ENCODE measurements at regions not wholly inside any gene's neighbourhood (a gene's known extent, or its start where the extent isn't known, plus 50 kb on each side); places are given as distances from the start of the nearest gene placed in this dataset.
"Not testable (repeated sequence)": the region's sequence is repeated elsewhere in the genome, so short reads cannot be mapped to it uniquely, and the experiment has no call there.

- FAIRE-seq, result no peak
These were observed 230.5 kb downstream of the PMAIP1 start for GRCh38 chr18:60130284-60130683.

- no peak for FAIRE-seq
These were observed 223.2 kb downstream of the PMAIP1 start for GRCh38 chr18:60123031-60123430.

GRCh38 chr18:60122339-60122738, 222.5 kb downstream of the PMAIP1 start:
- FAIRE-seq, result no peak

- FAIRE-seq, result no peak
These were observed 220.5 kb downstream of the PMAIP1 start for GRCh38 chr18:60120231-60120750.

- no peak for FAIRE-seq
These were observed 217.5 kb downstream of the PMAIP1 start for GRCh38 chr18:60117321-60117720.

- no peak for FAIRE-seq
These were observed 213.6 kb downstream of the PMAIP1 start for GRCh38 chr18:60113396-60113795.

GRCh38 chr18:60112369-60112768, 212.6 kb downstream of the PMAIP1 start:
- no peak for FAIRE-seq

GRCh38 chr18:60111525-60111924, 211.7 kb downstream of the PMAIP1 start:
- no peak for FAIRE-seq

GRCh38 chr18:60110836-60111235, 211.0 kb downstream of the PMAIP1 start:
- no peak for FAIRE-seq

- no peak for FAIRE-seq
These were observed 201.0 kb downstream of the PMAIP1 start for GRCh38 chr18:60100778-60101177.

GRCh38 chr18:60099709-60100108, 199.9 kb downstream of the PMAIP1 start:
- FAIRE-seq, result no peak

- no peak for FAIRE-seq
These were observed 196.6 kb downstream of the PMAIP1 start for GRCh38 chr18:60096428-60096827.

GRCh38 chr18:60092073-60092472, 192.3 kb downstream of the PMAIP1 start:
- no peak for FAIRE-seq

- no peak for FAIRE-seq
These were observed 190.4 kb downstream of the PMAIP1 start for GRCh38 chr18:60090170-60090569.

GRCh38 chr18:60082790-60083189, 183.0 kb downstream of the PMAIP1 start:
- no peak for FAIRE-seq

GRCh38 chr18:60082282-60082681, 182.5 kb downstream of the PMAIP1 start:
- FAIRE-seq, result no peak

GRCh38 chr18:60075477-60075876, 175.7 kb downstream of the PMAIP1 start:
- no peak for FAIRE-seq

GRCh38 chr18:60070631-60071030, 170.8 kb downstream of the PMAIP1 start:
- no peak for FAIRE-seq

- FAIRE-seq, result no peak
These were observed 169.3 kb downstream of the PMAIP1 start for GRCh38 chr18:60069145-60069544.

- no peak for FAIRE-seq
These were observed 167.8 kb downstream of the PMAIP1 start for GRCh38 chr18:60067426-60068210.

- no peak for FAIRE-seq
These were observed 166.6 kb downstream of the PMAIP1 start for GRCh38 chr18:60066219-60066975.

GRCh38 chr18:60064271-60064670, 164.5 kb downstream of the PMAIP1 start:
- FAIRE-seq, result no peak

GRCh38 chr18:60062831-60063230, 163.0 kb downstream of the PMAIP1 start:
- FAIRE-seq, result not testable (repeated sequence)

GRCh38 chr18:60062396-60062795, 162.6 kb downstream of the PMAIP1 start:
- FAIRE-seq, result no peak

All from endometrium (tissue), 2 donors.